ENCODE measurements at regions not wholly inside any gene's neighbourhood (a gene's known extent, or its start where the extent isn't known, plus 50 kb on each side); places are given as distances from the start of the nearest gene placed in this dataset.

DNA sequence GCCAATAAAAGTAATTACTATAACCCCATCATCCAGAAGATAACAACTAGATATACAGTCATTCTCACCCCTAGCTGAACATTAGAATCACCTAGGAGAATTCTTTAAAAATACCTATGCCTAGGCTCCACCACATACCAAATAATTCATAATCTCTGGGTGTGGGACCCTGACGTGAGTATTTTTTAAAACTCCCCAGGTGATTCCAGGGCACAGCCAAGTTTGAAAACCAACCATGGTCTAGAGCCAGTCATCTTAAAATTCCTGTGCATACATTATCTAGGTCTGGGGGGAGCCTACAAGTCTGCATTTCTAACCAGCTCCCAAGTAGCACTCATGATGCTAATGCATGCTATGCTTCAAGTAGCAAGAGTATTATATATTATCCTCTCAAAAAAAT is 281.0 kb upstream of the MTNR1B start:
- no peak for TF ChIP-seq JUND (IDR thresholded peaks at IDR 0.05; ENCODE audit: low read depth)
- no peak for DNase-seq (ENCODE audit: low read depth in 1 of 2, low spot score in 1 of 2)
- in situ Hi-C loops (cut with HindIII; ENCODE audit: low pct_unique_long_range_greater_than_20kb, low sequenced_read_pairs): no loop called here

GRCh38 chr11:92692826-92693546 is 276.5 kb upstream of the MTNR1B start:
- in situ Hi-C loops (cut with HindIII; ENCODE audit: low pct_unique_long_range_greater_than_20kb, low sequenced_read_pairs): no loop called here
- no peak for TF ChIP-seq JUND (IDR thresholded peaks at IDR 0.05; ENCODE audit: low read depth)
- no peak for DNase-seq (ENCODE audit: low read depth in 1 of 2, low spot score in 1 of 2)

DNA sequence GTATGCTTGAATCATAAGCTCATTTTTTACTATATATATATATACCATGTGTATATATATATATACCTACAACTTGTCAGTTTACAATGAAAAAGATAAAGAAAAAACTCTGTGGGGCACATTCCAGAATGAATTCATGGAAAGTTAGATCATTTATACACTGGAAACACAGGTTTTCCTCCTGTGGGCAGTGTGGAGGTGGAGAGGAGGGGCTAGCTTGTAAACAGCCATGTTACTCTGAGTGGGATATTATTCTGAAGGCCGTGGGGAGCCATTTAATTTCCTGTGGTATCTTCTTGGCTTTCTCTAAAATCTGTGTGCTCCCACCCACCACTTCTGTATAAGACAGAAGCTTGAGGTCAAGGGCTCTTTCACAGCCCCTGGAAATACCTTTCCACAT is 273.4 kb upstream of the MTNR1B start:
- no peak for TF ChIP-seq JUND (IDR thresholded peaks at IDR 0.05; ENCODE audit: low read depth)
- in situ Hi-C loops (cut with HindIII; ENCODE audit: low pct_unique_long_range_greater_than_20kb, low sequenced_read_pairs): no loop called here
- no peak for DNase-seq (ENCODE audit: low read depth in 1 of 2, low spot score in 1 of 2)

DNA sequence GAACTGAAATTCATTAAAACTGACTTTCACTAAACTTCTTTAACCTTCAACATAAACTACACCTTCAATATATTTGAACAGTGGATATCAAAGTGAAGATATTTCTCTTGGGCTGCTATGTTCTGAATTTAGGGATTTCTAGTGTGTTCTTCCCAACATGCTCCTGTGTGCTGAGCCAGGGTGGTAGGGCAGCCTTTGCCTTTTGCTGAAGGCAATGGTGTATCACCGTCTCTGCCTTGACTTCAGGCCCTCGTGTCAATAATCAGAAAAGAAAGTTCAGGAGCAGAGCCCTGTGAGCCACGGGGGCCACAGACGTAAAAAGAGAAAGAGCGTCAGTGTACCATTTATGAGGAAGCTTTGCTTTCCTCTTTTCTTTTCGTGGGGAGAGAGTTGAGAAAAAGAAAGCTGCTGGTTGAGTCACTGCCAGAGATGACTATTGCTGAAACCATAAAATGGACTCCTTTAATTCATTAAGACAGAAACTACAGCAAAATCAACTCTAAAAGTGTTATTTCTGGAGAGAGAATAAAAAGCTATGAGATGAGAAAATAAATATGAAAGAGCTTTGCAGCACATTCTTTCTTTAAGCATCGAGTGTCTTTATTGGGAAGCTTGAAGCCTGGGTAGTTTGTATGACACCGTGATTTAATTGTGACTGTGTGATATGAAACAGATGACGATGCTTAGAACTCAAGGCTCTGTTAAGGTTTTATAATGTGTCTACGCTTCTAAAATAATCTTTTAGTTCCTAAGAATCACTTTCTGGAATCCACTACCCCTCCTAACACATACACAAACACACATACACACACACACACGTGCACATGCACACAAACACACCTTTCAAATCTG is 271.8 kb upstream of the MTNR1B start:
- in situ Hi-C loops (cut with HindIII; ENCODE audit: low pct_unique_long_range_greater_than_20kb, low sequenced_read_pairs): no loop called here
- DNase-seq (ENCODE audit: low read depth in 1 of 2, low spot score in 1 of 2): no peak

DNA sequence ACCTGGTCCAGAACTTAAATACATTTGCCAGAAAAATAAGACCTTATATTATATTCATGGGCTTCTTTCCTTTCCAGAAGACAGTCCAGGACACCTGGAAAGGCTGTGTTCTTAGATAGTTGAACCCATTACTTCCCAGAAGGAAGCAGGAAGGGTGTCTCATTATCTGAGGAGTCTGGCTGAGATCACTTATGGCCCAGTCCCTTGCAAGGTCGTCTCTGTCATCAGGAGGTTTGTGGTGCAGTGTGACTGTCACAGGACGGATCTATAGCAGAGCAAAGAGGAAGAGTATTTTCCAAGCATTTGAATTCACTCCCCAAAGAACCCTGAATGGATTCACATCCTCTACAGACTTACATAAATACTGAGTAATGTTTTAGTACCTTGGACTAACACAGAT is 270.7 kb upstream of the MTNR1B start:
- in situ Hi-C loops (cut with HindIII; ENCODE audit: low pct_unique_long_range_greater_than_20kb, low sequenced_read_pairs): no loop called here
- DNase-seq (ENCODE audit: low read depth in 1 of 2, low spot score in 1 of 2): no peak
- TF ChIP-seq JUND (IDR thresholded peaks at IDR 0.05; ENCODE audit: low read depth): no peak

More for the DNA sequence above, 271.8 kb upstream of the MTNR1B start:
- no peak for TF ChIP-seq JUND (IDR thresholded peaks at IDR 0.05; ENCODE audit: low read depth)

- in situ Hi-C loops (cut with HindIII; ENCODE audit: low pct_unique_long_range_greater_than_20kb, low sequenced_read_pairs): no loop called here
- TF ChIP-seq JUND (IDR thresholded peaks at IDR 0.05; ENCODE audit: low read depth): no peak
- DNase-seq (ENCODE audit: low read depth in 1 of 2, low spot score in 1 of 2): peak in 1 of 2 experiments; percentile 18
These were observed 267.2 kb upstream of the MTNR1B start for GRCh38 chr11:92702037-92702804.

DNA sequence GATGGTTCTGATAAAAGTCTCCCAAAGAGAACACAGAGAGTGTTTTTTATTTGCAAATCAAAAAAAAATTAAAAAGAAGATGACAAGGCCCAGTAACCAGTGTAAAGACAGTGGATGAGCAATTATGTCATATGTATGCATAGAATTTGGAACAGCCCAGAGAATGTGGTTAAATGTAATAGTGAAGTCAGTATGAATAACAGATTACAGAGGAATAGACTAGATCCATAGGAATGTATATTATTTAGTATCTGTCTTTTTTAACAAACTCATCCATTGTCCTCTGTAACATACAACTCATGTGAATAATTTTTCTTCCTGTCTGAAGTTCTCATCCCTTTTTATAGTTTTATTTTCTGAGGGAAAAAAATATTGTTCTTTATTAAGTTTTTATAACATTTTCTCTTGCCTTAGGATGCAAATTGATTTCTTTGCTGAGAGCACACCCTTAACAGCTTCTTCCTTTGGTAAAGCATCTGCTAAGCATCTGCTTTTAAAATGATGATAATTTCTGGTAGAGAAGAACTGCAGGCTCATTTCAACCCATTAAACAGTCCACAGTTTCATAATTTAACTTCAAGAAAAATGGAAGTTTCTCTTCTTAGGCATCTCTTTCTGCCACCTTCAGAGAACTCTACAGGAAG is 266.5 kb upstream of the MTNR1B start:
- TF ChIP-seq JUND (IDR thresholded peaks at IDR 0.05; ENCODE audit: low read depth): no peak
- DNase-seq (ENCODE audit: low read depth in 1 of 2, low spot score in 1 of 2): no peak
- in situ Hi-C loops (cut with HindIII; ENCODE audit: low pct_unique_long_range_greater_than_20kb, low sequenced_read_pairs): no loop called here

GRCh38 chr11:92703449-92703830 is 266.0 kb upstream of the MTNR1B start:
- DNase-seq (ENCODE audit: low read depth in 1 of 2, low spot score in 1 of 2): no peak
- no peak for TF ChIP-seq JUND (IDR thresholded peaks at IDR 0.05; ENCODE audit: low read depth)
- in situ Hi-C loops (cut with HindIII; ENCODE audit: low pct_unique_long_range_greater_than_20kb, low sequenced_read_pairs): no loop called here

GRCh38 chr11:92707173-92707619 is 262.3 kb upstream of the MTNR1B start:
- DNase-seq (ENCODE audit: low read depth in 1 of 2, low spot score in 1 of 2): peak in 1 of 2 experiments; percentile 92
- in situ Hi-C loops (cut with HindIII; ENCODE audit: low pct_unique_long_range_greater_than_20kb, low sequenced_read_pairs): no loop called here
- TF ChIP-seq JUND (IDR thresholded peaks at IDR 0.05; ENCODE audit: low read depth): no peak

GRCh38 chr11:92707665-92708064 is 261.8 kb upstream of the MTNR1B start:
- DNase-seq (ENCODE audit: low read depth in 1 of 2, low spot score in 1 of 2): no peak
- no peak for TF ChIP-seq JUND (IDR thresholded peaks at IDR 0.05; ENCODE audit: low read depth)
- in situ Hi-C loops (cut with HindIII; ENCODE audit: low pct_unique_long_range_greater_than_20kb, low sequenced_read_pairs): no loop called here

GRCh38 chr11:92709329-92709728 is 260.1 kb upstream of the MTNR1B start:
- in situ Hi-C loops (cut with HindIII; ENCODE audit: low pct_unique_long_range_greater_than_20kb, low sequenced_read_pairs): no loop called here
- DNase-seq (ENCODE audit: low read depth in 1 of 2, low spot score in 1 of 2): no peak
- TF ChIP-seq JUND (IDR thresholded peaks at IDR 0.05; ENCODE audit: low read depth): no peak

DNA sequence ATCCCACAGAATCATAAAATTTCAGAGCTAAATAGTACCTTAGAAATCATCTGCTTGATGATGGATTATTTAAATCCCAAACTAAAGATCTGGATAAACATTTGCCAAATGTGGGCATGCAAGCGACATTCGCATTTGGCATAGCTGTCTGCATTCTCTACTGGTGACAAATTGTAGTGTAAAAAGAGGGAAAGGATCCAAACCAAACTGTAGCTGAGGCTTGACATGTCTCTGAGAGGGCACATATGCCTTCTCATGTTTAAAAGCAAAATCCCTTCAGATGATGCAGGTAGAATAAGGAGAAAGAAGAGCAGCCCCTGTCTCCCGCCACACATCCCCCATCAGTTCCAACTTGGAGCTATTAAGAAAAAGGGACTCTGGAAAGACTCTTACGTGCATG is 257.5 kb upstream of the MTNR1B start:
- TF ChIP-seq JUND (IDR thresholded peaks at IDR 0.05; ENCODE audit: low read depth): no peak
- in situ Hi-C loops (cut with HindIII; ENCODE audit: low pct_unique_long_range_greater_than_20kb, low sequenced_read_pairs): no loop called here
- peak in 1 of 2 experiments; percentile 46 for DNase-seq (ENCODE audit: low read depth in 1 of 2, low spot score in 1 of 2)

Data from T47D (cell line).